ENCODE measurements at regions not wholly inside any gene's neighbourhood (a gene's known extent, or its start where the extent isn't known, plus 50 kb on each side); places are given as distances from the start of the nearest gene placed in this dataset.
"Not testable (repeated sequence)": the region's sequence is repeated elsewhere in the genome, so short reads cannot be mapped to it uniquely, and the experiment has no call there.

- H3K4me3 ChIP-seq (ENCODE audit: low read length), result no peak overlapping the region
- no peaks in the 10 kb centered on the region for H3K36me3 ChIP-seq (ENCODE audit: insufficient read depth, low read depth, low read length)
- no peak overlapping the region for H3K27ac ChIP-seq (ENCODE audit: low read length)
- no peak overlapping the region for H3K9ac ChIP-seq (ENCODE audit: low read depth, low read length)
- H3K9me3 ChIP-seq (ENCODE audit: insufficient read depth, low read depth, low read length), result no peaks in the 10 kb centered on the region
- H3K4me1 ChIP-seq (ENCODE audit: insufficient read depth, low read length), result no peaks in the 10 kb centered on the region
- H3K27me3 ChIP-seq (ENCODE audit: insufficient read depth, low read length), result no peaks in the 10 kb centered on the region
Measured at GRCh38 chr9:31188496-31188895, 1195.9 kb upstream of the ACO1 start.

GRCh38 chr9:31210978-31211570 is 1173.4 kb upstream of the ACO1 start:
- H3K4me1 ChIP-seq (ENCODE audit: insufficient read depth, low read length), result no peaks in the 10 kb centered on the region
- H3K9ac ChIP-seq (ENCODE audit: low read depth, low read length), result no peak overlapping the region
- no peak overlapping the region for H3K4me3 ChIP-seq (ENCODE audit: low read length)
- H3K27ac ChIP-seq (ENCODE audit: low read length), result no peak overlapping the region
- no peaks in the 10 kb centered on the region for H3K27me3 ChIP-seq (ENCODE audit: insufficient read depth, low read length)
- no peaks in the 10 kb centered on the region for H3K36me3 ChIP-seq (ENCODE audit: insufficient read depth, low read depth, low read length)
- H3K9me3 ChIP-seq (ENCODE audit: insufficient read depth, low read depth, low read length), result no peaks in the 10 kb centered on the region

- not testable (repeated sequence) for H3K27me3 ChIP-seq (ENCODE audit: insufficient read depth, low read length); H3K27ac ChIP-seq (ENCODE audit: low read length); H3K36me3 ChIP-seq (ENCODE audit: insufficient read depth, low read depth, low read length); H3K4me3 ChIP-seq (ENCODE audit: low read length); H3K4me1 ChIP-seq (ENCODE audit: insufficient read depth, low read length); H3K9ac ChIP-seq (ENCODE audit: low read depth, low read length)
- H3K9me3 ChIP-seq (ENCODE audit: insufficient read depth, low read depth, low read length), result peaks cover 11% of the 10 kb centered on the region
Measured at GRCh38 chr9:31229976-31230375, 1154.5 kb upstream of the ACO1 start.

- Histone ChIP-seq H3K9me3 (ENCODE audit: insufficient read depth, low read depth, low read length) (peaks cover 11% of the 10 kb centered on the region), H3K27me3 (ENCODE audit: insufficient read depth, low read length) (no peaks in the 10 kb centered on the region), H3K9ac (ENCODE audit: low read depth, low read length) (no peak overlapping the region), H3K27ac (ENCODE audit: low read length) (no peak overlapping the region), H3K36me3 (ENCODE audit: insufficient read depth, low read depth, low read length) (no peaks in the 10 kb centered on the region), H3K4me1 (ENCODE audit: insufficient read depth, low read length) (no peaks in the 10 kb centered on the region), H3K4me3 (ENCODE audit: low read length) (no peak overlapping the region)
Measured at GRCh38 chr9:31232485-31232884, 1152.0 kb upstream of the ACO1 start.

- H3K4me1 ChIP-seq (ENCODE audit: insufficient read depth, low read length), result no peaks in the 10 kb centered on the region
- no peaks in the 10 kb centered on the region for H3K36me3 ChIP-seq (ENCODE audit: insufficient read depth, low read depth, low read length)
- H3K9ac ChIP-seq (ENCODE audit: low read depth, low read length), result no peak overlapping the region
- no peaks in the 10 kb centered on the region for H3K9me3 ChIP-seq (ENCODE audit: insufficient read depth, low read depth, low read length)
- no peak overlapping the region for H3K4me3 ChIP-seq (ENCODE audit: low read length)
- H3K27me3 ChIP-seq (ENCODE audit: insufficient read depth, low read length), result no peaks in the 10 kb centered on the region
- no peak overlapping the region for H3K27ac ChIP-seq (ENCODE audit: low read length)
Measured at GRCh38 chr9:31236344-31236743, 1148.1 kb upstream of the ACO1 start.

- Histone ChIP-seq H3K4me3 (ENCODE audit: low read length) (no peak overlapping the region), H3K9me3 (ENCODE audit: insufficient read depth, low read depth, low read length) (no peaks in the 10 kb centered on the region), H3K36me3 (ENCODE audit: insufficient read depth, low read depth, low read length) (no peaks in the 10 kb centered on the region), H3K27ac (ENCODE audit: low read length) (no peak overlapping the region), H3K9ac (ENCODE audit: low read depth, low read length) (no peak overlapping the region), H3K4me1 (ENCODE audit: insufficient read depth, low read length) (no peaks in the 10 kb centered on the region), H3K27me3 (ENCODE audit: insufficient read depth, low read length) (no peaks in the 10 kb centered on the region)
Measured at GRCh38 chr9:31243386-31243785, 1141.1 kb upstream of the ACO1 start.

GRCh38 chr9:31248156-31248555 is 1136.3 kb upstream of the ACO1 start:
- H3K4me3 ChIP-seq (ENCODE audit: low read length), result no peak overlapping the region
- no peaks in the 10 kb centered on the region for H3K9me3 ChIP-seq (ENCODE audit: insufficient read depth, low read depth, low read length)
- H3K9ac ChIP-seq (ENCODE audit: low read depth, low read length), result no peak overlapping the region
- no peaks in the 10 kb centered on the region for H3K4me1 ChIP-seq (ENCODE audit: insufficient read depth, low read length)
- H3K27ac ChIP-seq (ENCODE audit: low read length), result no peak overlapping the region
- H3K27me3 ChIP-seq (ENCODE audit: insufficient read depth, low read length), result no peaks in the 10 kb centered on the region
- no peaks in the 10 kb centered on the region for H3K36me3 ChIP-seq (ENCODE audit: insufficient read depth, low read depth, low read length)

GRCh38 chr9:31251386-31251785 is 1133.1 kb upstream of the ACO1 start:
- Histone ChIP-seq H3K27me3 (ENCODE audit: insufficient read depth, low read length) (no peaks in the 10 kb centered on the region), H3K4me3 (ENCODE audit: low read length) (no peak overlapping the region), H3K36me3 (ENCODE audit: insufficient read depth, low read depth, low read length) (no peaks in the 10 kb centered on the region), H3K9ac (ENCODE audit: low read depth, low read length) (no peak overlapping the region), H3K27ac (ENCODE audit: low read length) (no peak overlapping the region), H3K9me3 (ENCODE audit: insufficient read depth, low read depth, low read length) (no peaks in the 10 kb centered on the region), H3K4me1 (ENCODE audit: insufficient read depth, low read length) (no peaks in the 10 kb centered on the region)

- H3K9ac ChIP-seq (ENCODE audit: low read depth, low read length), result no peak overlapping the region
- no peaks in the 10 kb centered on the region for H3K27me3 ChIP-seq (ENCODE audit: insufficient read depth, low read length)
- no peaks in the 10 kb centered on the region for H3K4me1 ChIP-seq (ENCODE audit: insufficient read depth, low read length)
- no peaks in the 10 kb centered on the region for H3K9me3 ChIP-seq (ENCODE audit: insufficient read depth, low read depth, low read length)
- H3K36me3 ChIP-seq (ENCODE audit: insufficient read depth, low read depth, low read length), result no peaks in the 10 kb centered on the region
- H3K27ac ChIP-seq (ENCODE audit: low read length), result no peak overlapping the region
- H3K4me3 ChIP-seq (ENCODE audit: low read length), result no peak overlapping the region
Measured at GRCh38 chr9:31253800-31254762, 1130.4 kb upstream of the ACO1 start.

GRCh38 chr9:31255211-31255610 is 1129.2 kb upstream of the ACO1 start:
- Histone ChIP-seq H3K4me1 (ENCODE audit: insufficient read depth, low read length) (no peaks in the 10 kb centered on the region; the same call in 1 of the 2 replicates), H3K36me3 (ENCODE audit: insufficient read depth, low read depth, low read length) (no peaks in the 10 kb centered on the region), H3K9me3 (ENCODE audit: insufficient read depth, low read depth, low read length) (no peaks in the 10 kb centered on the region), H3K9ac (ENCODE audit: low read depth, low read length) (no peak overlapping the region), H3K27me3 (ENCODE audit: insufficient read depth, low read length) (no peaks in the 10 kb centered on the region), H3K4me3 (ENCODE audit: low read length) (no peak overlapping the region), H3K27ac (ENCODE audit: low read length) (no peak overlapping the region)

GRCh38 chr9:31259824-31260223 is 1124.6 kb upstream of the ACO1 start:
- no peak overlapping the region for H3K9ac ChIP-seq (ENCODE audit: low read depth, low read length)
- no peaks in the 10 kb centered on the region for H3K36me3 ChIP-seq (ENCODE audit: insufficient read depth, low read depth, low read length)
- no peak overlapping the region for H3K27ac ChIP-seq (ENCODE audit: low read length)
- H3K4me3 ChIP-seq (ENCODE audit: low read length), result no peak overlapping the region
- no peaks in the 10 kb centered on the region; the same call in 1 of the 2 replicates for H3K4me1 ChIP-seq (ENCODE audit: insufficient read depth, low read length)
- no peaks in the 10 kb centered on the region for H3K27me3 ChIP-seq (ENCODE audit: insufficient read depth, low read length)
- H3K9me3 ChIP-seq (ENCODE audit: insufficient read depth, low read depth, low read length), result no peaks in the 10 kb centered on the region

All from iPS-20b (cell line).